Heart left ventricle (tissue), 13 donors: ENCODE measurements at regions not wholly inside any gene's neighbourhood (a gene's known extent, or its start where the extent isn't known, plus 50 kb on each side); places are given as distances from the start of the nearest gene placed in this dataset.

ENCODE experiments used
- POLR2A ChIP-seq, 2 donors: fragments of 450-650 bp; IDR thresholded peaks; one replicate each; pipeline ENCODE4 v1.6.1; 2017; ENCODE audit warnings: antibody characterized with exemption in 2 of 2, mild to moderate bottlenecking in 2 of 2, moderate library complexity in 2 of 2
- TF ChIP-seq, protein P1 (sequence below), 12 donors: fragments of 200-600 bp; sonication (generic) in 4 of 12; IDR thresholded peaks; one replicate each; pipeline versions ENCODE4 v1.5.0 to v1.8.0; 2018 to 2022; ENCODE audit warnings: antibody characterized with exemption in 12 of 12, mild to moderate bottlenecking in 5 of 12
- donor health status: ischemic (EF 13 %, LVEDD 7.1; RV severe dilation, severe dysfunction).
- donor health status: DM: no; HTN: yes; CAD: no.
- donor health status: DM: no; HTN: no; CAD: no.
- donor health status: ischemic (EF 25% LVEDD 6.9; RV normal size, moderate dysfunction).
- donor health status: ischemic (EF 25% LVEDD 5.7; RV mildly dilated, moderate dysfunction).
- donor health status: ischemic (EF 35%, LVEDD 5.7; RV mildly dilated, moderate dysfunction).
- donor health status: nonischemic (EF 11% LVEDD 7.7; RV severe dilation, severe dysfunction).
- donor health status: DM: yes; HTN: yes; CAD: no.
- donor health status: PGD.
- donor health status: ischemic (EF 29% LVEDD 5.4; RV normal size, mild dysfunction).
- donor health status: nonischemic (EF 23%, LVEDD 6.1; RV moderate dilation, normal function).

DNA sequence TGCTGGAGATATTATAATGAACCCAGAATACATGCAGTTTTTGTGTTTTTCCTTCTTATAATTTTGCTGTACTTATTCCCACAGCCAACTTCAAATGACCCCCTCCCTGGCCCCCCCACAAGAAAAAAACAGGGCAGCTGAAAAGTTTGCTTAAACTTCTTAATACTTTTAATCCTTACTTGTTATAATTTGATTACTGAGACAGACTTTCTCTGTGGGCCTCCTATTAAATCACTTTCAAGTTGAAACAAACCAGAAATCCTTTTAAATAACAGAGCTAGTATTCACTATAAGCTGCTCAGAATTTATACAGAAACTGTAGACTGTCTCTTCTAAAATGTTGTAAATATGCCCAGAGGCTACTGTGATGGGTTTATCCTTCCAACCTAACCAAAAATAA is 106.3 kb downstream of the CENPW start:
- TF ChIP-seq, protein P1, sequence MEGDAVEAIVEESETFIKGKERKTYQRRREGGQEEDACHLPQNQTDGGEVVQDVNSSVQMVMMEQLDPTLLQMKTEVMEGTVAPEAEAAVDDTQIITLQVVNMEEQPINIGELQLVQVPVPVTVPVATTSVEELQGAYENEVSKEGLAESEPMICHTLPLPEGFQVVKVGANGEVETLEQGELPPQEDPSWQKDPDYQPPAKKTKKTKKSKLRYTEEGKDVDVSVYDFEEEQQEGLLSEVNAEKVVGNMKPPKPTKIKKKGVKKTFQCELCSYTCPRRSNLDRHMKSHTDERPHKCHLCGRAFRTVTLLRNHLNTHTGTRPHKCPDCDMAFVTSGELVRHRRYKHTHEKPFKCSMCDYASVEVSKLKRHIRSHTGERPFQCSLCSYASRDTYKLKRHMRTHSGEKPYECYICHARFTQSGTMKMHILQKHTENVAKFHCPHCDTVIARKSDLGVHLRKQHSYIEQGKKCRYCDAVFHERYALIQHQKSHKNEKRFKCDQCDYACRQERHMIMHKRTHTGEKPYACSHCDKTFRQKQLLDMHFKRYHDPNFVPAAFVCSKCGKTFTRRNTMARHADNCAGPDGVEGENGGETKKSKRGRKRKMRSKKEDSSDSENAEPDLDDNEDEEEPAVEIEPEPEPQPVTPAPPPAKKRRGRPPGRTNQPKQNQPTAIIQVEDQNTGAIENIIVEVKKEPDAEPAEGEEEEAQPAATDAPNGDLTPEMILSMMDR (IDR thresholded peaks at IDR 0.05) = no peak
- TF ChIP-seq POLR2A (IDR thresholded peaks at IDR 0.05) = no peak
